HG03039 (cell line): ENCODE measurements at regions not wholly inside any gene's neighbourhood (a gene's known extent, or its start where the extent isn't known, plus 50 kb on each side); places are given as distances from the start of the nearest gene placed in this dataset.
"Not testable (repeated sequence)": the region's sequence is repeated elsewhere in the genome, so short reads cannot be mapped to it uniquely, and the experiment has no call there.

Experiments used
- ATAC-seq: cut with Tn5 transposase; IDR thresholded peaks from one replicate; pipeline ENCODE4 v1.9.1; 2021; ENCODE audit warnings: mild to moderate bottlenecking, moderate library complexity; ENCODE audit not compliant: unreplicated experiment

DNA sequence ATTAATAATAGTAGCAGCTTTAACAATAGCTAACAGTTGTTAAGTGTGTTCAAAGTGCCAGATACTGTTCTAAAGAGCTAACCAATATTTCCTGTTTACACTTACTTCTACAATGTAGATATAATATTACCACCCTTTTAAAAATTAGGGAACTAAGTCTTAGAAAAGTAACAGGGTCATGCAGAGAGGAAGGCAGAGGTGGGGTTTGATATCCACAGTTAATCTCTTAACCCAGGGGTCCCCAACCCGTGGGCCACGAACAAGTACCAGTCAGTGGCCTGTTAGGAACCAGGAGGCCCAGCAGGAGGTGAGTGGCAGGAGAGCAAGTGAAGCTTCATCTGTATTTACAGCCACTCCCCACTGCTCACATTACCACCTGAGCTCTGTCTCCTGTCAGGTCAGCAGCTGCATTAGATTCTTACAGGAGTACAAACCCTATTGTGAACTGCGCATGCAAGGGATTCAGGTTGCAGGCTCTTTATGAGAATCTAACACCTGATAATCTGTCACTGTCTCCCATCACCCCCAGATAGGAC lies 89.1 kb downstream of the ACTL7B start:
- no peak for ATAC-seq

DNA sequence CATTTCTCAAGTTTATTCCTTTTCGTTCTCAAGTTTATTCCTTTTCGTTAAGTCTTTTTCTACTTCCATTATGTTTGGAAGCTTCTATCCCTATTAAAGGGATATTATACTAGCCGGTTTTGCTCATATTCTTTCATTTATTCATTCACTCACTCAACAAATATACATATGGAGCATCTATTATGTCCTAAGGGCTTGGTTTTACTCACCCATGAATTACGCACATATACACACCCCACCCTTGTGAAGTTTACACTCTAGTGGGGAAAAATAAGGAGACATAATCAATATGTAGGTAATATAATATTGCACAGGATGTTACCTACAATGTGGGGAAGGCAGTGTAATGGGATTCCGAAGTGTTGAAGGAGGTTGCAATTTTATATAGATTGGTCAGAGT lies 90.5 kb downstream of the ACTL7B start:
- ATAC-seq, result no peak

DNA sequence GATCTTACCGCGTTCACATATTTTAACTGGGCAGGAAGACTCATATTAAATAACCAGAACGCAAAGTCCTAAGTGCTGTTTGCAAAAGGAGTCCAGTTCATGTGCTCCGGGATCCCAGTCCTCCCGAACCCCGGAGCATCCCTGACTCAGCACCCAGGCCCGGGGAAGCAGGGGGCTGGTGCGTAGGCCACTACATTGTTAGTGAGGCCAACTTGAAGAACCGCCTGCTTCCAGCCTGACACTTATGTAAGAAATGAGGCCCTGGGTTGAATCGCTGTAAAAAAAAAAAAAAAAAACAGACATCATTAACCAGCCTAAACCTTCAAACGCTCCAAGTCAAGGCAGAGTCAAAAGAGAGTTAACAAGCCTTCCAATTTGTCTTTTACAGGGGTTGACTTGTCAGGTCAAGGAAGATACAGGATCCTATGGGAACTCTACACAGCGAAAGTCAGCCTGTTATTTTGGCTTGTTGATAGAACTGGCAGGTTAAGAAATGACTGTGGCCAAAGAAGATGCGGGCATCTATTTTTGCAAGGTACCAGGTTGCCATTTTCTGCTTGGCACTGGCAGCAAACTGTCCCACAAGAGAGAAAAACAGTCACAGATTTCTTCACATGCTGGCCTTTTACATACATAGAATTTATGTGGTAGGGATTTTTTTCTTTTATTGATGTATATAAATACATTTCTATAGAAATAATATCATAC lies 93.3 kb downstream of the ACTL7B start:
- ATAC-seq, result no peak

DNA sequence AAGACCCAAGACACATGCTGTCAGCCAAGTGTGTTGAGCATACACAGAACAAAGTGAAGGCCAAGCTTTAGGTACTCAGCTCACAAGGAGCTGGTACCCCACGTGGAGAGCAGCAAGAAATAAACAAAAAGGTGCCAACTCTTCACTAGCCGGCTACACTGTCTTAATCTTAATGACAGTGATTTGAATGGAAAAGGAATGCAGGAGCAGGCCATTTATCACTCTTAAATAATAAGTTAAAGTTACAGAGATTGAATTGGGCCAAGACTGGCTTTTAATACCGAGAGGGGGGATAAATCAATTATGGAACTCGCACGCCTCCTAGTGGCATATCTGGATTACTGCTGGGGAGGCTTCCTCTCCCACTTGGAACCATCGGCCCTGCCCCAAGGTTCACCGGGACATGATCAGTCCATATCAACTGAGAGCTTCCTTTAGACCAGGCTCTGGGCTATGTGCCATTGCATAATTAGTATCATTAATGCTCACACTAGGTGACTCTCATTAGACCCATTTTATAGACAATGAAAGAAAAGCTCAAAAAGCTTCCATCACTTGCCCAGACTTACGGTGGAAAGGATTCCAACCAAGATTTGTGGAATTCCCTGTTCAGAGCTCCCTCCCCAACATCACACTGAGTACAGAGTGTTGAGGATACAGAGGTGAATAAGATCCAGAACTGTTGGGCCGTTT lies 94.0 kb downstream of the ACTL7B start:
- ATAC-seq, result no peak

DNA sequence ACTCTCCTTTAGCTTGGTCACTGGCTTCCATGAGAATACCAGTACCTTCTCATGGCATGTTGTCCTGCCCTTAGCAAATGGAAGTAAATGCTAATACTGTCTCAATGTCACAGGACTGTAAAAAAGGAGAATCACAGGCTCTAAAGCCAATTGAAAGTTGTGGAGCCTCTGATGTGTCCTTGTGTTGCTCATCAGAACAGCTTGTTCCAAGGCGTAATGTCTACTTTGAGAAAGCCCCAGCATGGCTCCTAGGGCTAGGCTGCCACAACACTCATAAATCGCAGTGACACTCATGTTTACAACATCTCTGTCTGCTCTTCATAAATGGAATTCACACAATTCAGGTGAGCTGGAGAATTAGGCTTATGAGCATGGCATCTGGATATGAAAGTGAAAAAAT lies 94.9 kb downstream of the ACTL7B start:
- ATAC-seq, result no peak

DNA sequence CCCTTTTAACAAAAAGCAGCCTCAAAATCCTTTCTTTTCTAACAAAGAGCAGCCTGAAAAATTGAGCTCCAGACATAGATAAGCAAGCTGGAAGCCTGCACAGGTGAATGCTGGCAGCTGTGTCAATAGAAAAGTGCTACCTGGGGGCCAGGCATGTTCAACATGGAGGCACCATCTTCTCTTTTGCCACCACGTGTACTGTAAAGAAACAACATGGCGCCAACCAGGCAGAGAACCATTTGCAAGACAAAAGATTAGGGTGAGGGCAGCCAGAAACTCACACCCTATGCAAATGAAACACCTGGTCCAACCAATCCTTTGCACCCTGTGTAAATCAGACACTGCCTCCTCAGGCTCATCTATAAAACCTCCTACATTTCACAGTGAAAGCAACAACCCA lies 96.0 kb downstream of the ACTL7B start:
- ATAC-seq, result no peak

DNA sequence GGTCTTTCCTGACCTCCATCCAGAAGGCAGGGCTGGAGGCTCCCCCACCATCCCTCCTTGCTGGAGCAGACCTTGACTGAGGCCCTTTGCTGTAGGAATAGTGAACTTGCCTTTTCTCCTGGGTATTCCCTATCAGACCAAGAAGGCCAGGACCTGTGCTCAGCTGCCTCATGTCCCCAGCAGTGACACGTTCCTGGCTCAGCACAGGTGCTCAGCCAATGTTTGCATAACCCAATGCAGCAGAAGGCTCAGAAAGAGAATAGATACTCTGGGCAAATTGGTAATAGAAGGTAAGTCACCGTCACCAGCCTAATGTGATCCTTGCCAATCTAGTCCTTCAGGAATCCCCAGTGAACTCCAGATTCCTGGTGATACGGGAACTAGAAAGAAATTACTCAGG lies 96.4 kb downstream of the ACTL7B start:
- no peak for ATAC-seq

DNA sequence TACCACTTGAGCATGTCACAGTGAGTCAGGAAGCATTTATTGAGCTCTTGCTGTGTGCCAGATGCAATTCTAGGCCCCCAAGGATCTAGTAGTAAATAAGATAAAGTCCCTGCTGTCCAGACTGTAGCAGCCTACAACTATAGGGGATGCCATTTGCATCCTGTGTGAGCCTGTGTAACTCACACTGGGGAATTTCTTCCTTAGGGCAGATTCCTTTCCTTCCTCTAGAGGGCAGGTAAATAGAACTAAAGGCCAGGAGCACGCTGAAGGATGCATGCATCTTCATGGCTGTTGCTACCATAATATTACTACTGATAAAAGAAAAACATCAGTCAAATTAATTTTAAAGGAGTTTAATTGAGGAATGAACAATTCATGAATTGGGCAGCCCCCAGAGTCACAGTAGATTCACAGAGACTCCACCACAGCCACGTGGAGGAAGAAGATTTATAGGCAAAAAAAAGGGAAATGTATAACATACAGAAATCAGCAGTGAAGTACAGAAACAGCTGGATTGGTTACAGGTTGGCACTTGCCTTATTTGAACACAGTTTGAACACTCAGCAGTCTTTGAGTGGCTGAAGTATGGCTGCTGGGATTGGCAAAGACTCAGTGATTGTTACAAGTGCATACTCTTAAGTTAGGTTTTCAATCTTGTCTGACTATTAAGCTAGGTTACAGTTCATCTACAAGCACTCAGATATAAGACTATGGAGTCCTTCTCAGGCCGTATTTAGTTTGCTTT lies 98.9 kb downstream of the ACTL7B start:
- no peak for ATAC-seq

DNA sequence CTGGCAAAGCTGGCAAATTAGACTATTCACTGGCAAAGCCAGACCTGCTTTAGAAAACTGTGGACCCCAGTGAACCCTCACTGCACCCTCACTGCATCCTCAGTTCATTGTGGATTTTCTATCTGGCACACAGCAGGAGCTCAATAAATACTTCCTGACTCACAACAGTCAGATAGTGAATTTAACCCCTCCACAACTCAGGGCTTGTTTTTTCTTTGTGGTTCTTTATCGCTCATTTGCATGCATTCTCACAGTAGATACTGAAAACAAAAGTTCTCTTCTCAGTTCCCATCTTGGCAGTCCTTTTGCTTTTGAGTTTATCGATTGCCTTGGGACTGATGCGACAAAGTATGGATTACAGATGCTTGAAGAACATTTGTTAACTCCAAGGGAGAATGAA lies 99.8 kb downstream of the ACTL7B start:
- peak; percentile 62 for ATAC-seq

DNA sequence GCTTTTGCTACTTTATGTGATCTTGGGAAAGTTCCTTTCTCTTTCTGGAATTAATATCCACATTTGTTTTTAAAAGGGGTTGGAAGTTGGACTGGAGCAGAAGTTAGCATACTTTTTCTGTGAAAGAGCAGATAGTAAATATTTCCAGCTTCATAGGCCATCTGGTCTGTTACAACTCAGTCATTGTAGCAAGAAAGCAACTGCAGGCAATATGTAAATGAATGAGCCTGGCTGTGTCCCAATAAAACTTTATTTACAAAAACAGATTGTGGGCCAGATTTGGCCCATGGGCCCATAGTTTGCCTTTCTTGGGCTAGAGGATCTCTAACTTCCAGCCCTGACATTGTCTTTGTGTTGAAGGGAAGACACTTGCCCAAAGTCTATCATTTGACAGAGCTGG lies 104.4 kb downstream of the ACTL7B start:
- no peak for ATAC-seq

DNA sequence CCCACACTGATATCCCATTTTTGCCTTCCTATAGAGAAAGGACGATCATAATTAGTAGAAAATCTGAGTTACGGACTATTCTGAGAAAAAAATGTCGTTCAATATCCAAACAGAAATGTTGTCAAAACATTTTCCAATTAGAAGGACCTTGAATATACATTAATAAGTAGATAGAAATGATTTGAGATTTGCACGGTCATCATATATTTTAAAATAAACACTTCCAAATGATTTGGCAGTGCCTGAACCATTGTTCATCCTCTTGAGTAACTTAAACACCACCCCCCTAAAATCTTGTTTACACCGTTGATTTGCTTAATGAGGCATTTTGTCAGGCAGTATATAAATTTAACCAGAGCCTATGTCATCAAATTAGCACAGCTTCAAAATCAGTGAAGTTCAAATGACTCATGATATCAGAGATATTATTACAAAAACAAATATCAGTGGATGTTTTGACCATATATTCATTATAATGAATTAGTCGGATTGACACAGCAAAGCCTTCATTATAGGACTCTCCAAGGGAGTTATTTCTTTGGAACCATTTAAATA lies 105.0 kb downstream of the ACTL7B start:
- no peak for ATAC-seq

DNA sequence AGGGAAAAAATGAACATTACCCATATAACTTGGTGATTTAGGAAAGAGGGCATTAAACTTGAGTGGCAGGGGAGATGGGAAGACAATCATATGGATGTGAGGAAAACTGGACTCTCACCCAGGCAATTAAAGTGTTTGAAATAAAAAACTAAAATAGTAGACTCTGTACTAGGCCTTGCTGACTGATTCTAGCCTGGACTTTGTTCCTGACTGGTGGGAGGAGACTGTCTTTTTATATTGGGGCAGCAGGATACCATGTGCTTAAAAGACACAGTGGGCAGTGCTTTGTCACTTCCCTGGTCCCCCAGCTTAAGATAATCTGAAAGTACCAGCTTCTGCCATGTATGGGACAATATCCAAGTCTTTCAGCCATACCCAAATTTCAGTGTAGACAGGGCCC lies 107.0 kb downstream of the ACTL7B start:
- no peak for ATAC-seq

DNA sequence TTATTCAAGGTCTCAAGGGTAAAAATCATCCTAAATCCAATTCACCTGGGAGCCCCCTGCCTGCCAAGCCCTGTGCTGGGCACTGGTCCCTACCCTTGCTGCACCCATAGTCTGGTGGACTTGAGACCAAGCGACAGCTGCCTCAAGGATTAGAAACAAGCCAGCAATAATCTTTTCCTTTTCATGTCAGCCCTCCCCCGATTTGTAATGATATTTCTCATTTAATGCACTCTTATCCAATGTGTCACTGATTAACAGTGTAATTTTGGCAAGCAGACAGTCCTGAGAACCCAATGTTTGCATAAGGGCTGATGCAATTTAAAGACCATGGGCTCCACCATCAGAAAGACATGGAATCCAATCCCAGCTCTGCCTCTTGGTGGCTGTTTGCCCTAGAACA lies 108.9 kb downstream of the ACTL7B start:
- ATAC-seq, result no peak

DNA sequence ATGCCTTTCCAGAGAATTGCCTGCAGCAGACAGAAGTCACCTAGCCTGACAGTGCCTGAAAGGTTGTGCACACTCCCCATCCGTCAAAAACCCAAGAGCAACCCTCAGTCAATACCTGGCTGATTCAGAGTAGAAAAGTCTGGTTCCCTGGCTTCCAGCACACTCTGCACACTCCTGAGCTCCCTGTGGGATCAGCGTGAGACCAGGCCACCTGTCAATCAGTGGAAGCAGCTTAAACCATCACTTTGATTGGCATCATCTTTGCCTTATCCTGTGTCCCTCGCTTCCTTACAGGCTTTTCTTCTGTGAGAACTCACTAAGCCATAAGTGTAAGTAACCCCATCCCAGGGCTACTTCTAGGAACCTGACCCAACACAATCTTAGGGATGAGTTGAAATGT lies 109.8 kb downstream of the ACTL7B start:
- no peak for ATAC-seq

DNA sequence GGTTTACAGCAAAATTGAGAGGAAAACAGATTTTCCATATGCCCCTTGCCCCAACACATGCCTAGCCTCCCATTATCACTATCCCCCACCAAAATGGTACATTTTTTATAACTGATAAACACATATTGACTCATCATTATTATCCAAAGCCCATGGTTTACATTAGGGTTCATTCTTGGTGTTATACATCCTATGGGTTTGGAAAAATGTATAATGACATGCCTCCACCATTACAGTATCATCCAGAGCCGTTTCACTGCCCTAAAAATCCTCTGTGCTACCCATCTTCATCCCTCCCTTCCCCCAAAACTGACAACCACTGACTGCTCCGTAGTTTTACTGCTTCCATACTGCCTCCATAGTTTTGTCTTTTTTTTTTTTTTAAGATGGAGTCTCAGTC lies 111.1 kb downstream of the ACTL7B start:
- no peak for ATAC-seq

DNA sequence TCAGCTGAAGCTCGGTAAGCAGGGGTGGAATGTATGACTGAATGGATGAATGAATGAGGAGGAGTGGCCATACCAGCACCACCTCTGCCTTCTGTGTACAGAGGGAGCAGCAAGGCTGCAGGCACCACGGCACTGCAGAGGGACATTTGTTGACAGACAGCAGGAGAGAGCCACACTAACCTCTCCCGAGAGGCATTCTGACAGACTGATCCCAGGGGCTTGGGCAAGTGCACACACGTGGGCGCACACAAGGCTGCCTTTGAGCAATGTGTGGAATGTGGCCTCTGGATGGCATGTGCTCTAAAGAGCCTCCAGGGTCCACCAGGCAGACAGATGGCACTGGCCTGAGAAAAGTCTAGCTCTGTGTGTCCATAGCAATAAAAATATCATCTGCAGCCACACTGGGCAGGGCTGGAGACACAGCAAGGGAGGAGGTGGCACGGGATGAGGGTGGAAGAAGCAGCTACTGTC lies 111.8 kb downstream of the ACTL7B start:
- ATAC-seq, result no peak

DNA sequence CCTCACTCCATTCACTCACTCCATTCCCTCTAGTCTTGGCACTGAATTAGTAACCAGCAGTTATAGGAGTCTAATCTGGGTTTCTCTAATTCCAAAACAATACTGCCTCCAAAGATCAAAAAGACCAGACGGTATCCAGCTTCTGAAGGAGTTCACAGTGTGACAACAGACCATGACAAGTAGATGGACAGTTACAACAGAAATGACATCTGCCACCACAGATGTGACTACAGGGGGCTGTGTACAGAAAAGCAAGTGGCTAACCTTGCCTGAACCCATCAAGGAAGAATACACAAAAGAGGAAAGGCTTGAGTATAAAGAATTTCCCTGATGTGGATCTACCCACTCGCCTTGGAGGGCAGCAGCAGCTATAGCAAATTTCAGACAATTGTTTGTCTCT lies 112.4 kb downstream of the ACTL7B start:
- ATAC-seq, result no peak

DNA sequence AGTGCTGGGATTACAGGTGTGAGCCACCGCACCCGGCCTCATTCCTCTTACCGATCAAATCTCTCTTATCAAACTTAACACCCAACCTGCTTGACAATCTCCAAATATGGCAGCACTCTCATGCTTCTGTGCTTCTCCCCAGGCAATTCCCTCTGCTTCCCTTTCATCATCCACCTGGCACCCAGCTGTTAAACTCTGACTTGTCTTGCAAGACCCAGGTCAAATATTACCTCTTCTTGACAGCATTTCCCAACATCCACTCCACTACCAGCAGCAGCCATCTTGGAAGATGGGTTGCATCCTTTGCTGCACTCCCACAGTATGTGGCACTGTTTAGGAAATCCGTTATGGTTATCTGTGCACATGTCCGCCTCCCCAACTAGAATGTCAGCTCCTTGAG lies 113.6 kb downstream of the ACTL7B start:
- ATAC-seq, result no peak

DNA sequence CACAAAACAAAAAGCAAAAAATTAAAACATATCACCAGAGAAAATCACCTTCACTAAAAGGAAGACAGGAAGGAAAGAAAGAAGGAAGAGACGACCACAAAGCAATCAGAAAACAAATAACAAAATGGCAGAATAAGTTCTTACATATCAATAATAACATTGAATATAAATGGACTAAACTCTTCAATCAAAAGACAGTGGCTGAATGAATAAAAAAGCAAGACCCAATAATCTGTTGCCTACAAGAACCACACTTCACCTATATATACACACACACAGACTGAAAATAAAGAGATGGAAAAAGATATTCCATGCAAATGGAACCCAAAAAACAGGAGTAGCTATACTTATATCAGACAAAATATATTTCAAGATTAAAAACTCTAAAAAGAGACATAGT lies 124.5 kb downstream of the ACTL7B start:
- ATAC-seq, result not testable (repeated sequence)

DNA sequence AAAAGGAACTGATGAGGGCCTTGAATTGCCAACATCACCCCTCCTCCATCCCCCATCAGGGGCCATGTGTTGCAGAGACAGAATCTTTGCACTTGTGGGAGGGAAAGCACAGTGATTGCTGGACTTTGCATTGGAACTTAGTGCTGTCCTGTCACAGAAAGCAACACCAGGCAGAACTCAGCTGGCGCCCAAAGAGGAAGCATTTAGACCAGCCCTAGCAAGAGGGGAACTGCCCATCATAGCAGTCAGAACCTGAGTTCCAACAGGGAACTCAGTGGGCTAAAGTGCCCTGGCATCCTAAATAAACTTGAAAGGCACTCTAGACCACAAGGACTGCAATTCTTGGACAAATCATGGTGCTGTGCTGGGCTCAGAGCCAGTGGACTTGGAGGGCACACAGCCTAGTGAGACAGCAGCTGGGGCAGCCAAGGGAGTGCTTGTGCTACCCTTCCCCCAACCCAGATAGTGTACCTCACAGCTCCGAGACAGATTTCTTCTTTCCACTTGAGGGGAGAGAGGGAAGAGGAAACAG lies 128.1 kb downstream of the ACTL7B start:
- ATAC-seq, result no peak

DNA sequence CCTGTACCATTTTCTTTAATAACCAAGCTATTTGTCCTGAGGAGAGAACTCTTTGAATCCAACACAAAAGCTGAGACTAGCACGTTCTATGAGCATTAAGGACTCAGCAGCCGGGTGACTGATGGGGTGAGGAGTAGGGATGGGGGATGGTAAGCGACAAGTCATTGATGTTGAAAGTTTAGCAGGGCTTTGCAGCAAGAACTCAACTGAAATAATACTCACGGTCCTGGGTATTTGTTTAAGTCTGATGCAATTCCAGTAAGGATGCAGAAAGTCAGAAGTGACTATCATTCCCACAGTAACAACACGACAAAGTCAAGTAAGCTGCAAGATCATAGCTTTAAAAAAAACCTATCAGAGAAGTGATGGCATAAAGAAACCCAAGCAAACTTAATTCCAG lies 131.1 kb downstream of the ACTL7B start:
- ATAC-seq, result no peak
